ENCODE measurements at regions not wholly inside any gene's neighbourhood (a gene's known extent, or its start where the extent isn't known, plus 50 kb on each side); places are given as distances from the start of the nearest gene placed in this dataset.

DNA sequence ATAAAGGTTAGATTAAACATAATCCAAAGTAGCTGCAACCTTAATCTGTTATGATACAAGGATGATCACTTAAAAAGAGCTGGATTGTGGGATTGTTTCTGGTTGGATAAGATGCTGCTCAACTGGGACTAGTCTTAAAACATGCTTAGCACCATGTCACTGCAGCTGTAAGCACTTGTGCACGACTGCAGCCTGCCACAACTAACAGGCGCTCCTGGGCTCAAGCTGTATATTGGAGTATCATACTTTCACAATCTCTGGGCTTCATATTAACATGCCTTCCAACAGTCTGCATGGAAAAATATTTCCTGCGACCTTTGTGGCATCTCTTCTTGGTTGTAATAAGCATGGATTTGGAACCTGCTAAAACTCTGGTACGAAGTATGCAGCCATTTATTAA lies 493.0 kb upstream of the PITX2 start:
- TF ChIP-seq CTCF (IDR thresholded peaks at IDR 0.05; ENCODE audit: extremely low read depth in 1 of 2, insufficient read depth in 1 of 2, low read depth in 1 of 2, low read length in 2 of 2) (no peak), POLR2A (IDR thresholded peaks at IDR 0.05; ENCODE audit: low read depth, low read length) (no peak), MYC (IDR thresholded peaks at IDR 0.05; ENCODE audit: low read depth, low read length) (no peak), FOS (IDR thresholded peaks at IDR 0.05; ENCODE audit: borderline replicate concordance, insufficient read depth, low read length) (no peak), EZH2 (IDR thresholded peaks at IDR 0.05; ENCODE audit: borderline replicate concordance, low read depth, low read length, severe bottlenecking) (no peak), POLR2AphosphoS5 (IDR thresholded peaks at IDR 0.05; ENCODE audit: insufficient read depth, low read depth, low read length) (no peak)

Measured in endothelial cell of umbilical vein (primary cell).